B cell (primary cell): ENCODE measurements at regions not wholly inside any gene's neighbourhood (a gene's known extent, or its start where the extent isn't known, plus 50 kb on each side); places are given as distances from the start of the nearest gene placed in this dataset.

Experiments
- ATAC-seq: fragments of 200-7000 bp; cut with Tn5 transposase; one replicate; pipeline ENCODE4 v1.10.0; 2021; ENCODE audit warnings: low read depth, mild to moderate bottlenecking, moderate number of reproducible peaks, moderate library complexity
- CTCF ChIA-PET: fragments of 350-600 bp; sonication (Branson Sonifier 250); formaldehyde crosslinking; loops from one replicate; lab custom pipeline; 2021; ENCODE audit warnings: antibody characterized with exemption, inconsistent platforms; lab: Charles Lee
- POLR2A ChIA-PET: fragments of 350-600 bp; sonication (Branson Sonifier 250); formaldehyde crosslinking; loops from one replicate; lab custom pipeline; 2021; ENCODE audit warnings: antibody characterized with exemption; lab: Charles Lee
- DNase-seq: peaks from one replicate; pipeline ENCODE4 v3.0.0; 2013
- H2AFZ ChIP-seq: 2 replicates; pipeline ENCODE4 v1.6.1; 2012; ENCODE audit warnings: mild to moderate bottlenecking, low read depth, low read length; ENCODE audit not compliant: insufficient read depth, poor library complexity, severe bottlenecking
- H3K27ac ChIP-seq, 2 donors: 1 replicate in 1 of 2; 2 replicates in 1 of 2; pipeline ENCODE4 v1.5.1; 2012 to 2013; ENCODE audit warnings: low read length in 2 of 2, mild to moderate bottlenecking in 2 of 2, moderate library complexity in 1 of 2
- H3K27me3 ChIP-seq, 4 experiments: fragments of 200-600 bp in 1 of 4; sonication (generic) in 1 of 4; replicated peaks in 1 of 4; 1 replicate in 2 of 4; 2 replicates in 2 of 4; pipeline versions ENCODE4 v1.6.1 to v1.7.0; 2013 to 2016; ENCODE audit warnings: low read length in 3 of 4, mild to moderate bottlenecking in 2 of 4, mixed read lengths in 1 of 4, moderate library complexity in 1 of 4; ENCODE audit not compliant: insufficient read depth in 4 of 4, control insufficient read depth in 3 of 4; ENCODE audit errors: control extremely low read depth in 1 of 4
- H3K36me3 ChIP-seq, 2 experiments: replicated peaks in 1 of 2; 1 replicate in 1 of 2; 2 replicates in 1 of 2; pipeline versions ENCODE4 v1.6.1 to v1.7.1; 2013; ENCODE audit warnings: low read length in 1 of 2; ENCODE audit not compliant: insufficient read depth in 2 of 2, control insufficient read depth in 1 of 2; ENCODE audit errors: control extremely low read depth in 1 of 2, extremely low read depth in 1 of 2
- H3K4me1 ChIP-seq, 2 donors: fragments of 200-600 bp in 1 of 2; sonication (generic) in 1 of 2; 1 replicate in 1 of 2; 2 replicates in 1 of 2; pipeline versions ENCODE4 v1.5.1 to v1.6.1; 2013 to 2017; ENCODE audit warnings: low read length in 2 of 2; ENCODE audit not compliant: control insufficient read depth in 2 of 2, insufficient read depth in 2 of 2
- H3K4me2 ChIP-seq: replicated peaks from 2 replicates; pipeline ENCODE3; 2012; ENCODE audit warnings: mild to moderate bottlenecking, low read depth, low read length; ENCODE audit not compliant: poor library complexity, severe bottlenecking
- H3K4me3 ChIP-seq, 5 experiments: fragments of 200-600 bp in 1 of 5; sonication (generic) in 1 of 5; 1 replicate in 3 of 5; 2 replicates in 2 of 5; pipeline versions ENCODE4 v1.5.1 to v1.7.0; 2011 to 2016; ENCODE audit warnings: low read length in 4 of 5, mild to moderate bottlenecking in 4 of 5, low read depth in 2 of 5, control low read depth in 1 of 5, moderate library complexity in 1 of 5; ENCODE audit not compliant: insufficient read depth in 1 of 5; ENCODE audit errors: control extremely low read depth in 1 of 5, extremely low read depth in 1 of 5
- H3K79me2 ChIP-seq: fragments of 200-600 bp; sonication (generic); one replicate; pipeline ENCODE4 v1.6.0; 2016; ENCODE audit warnings: low read length; ENCODE audit not compliant: control insufficient read depth, insufficient read depth
- H3K9ac ChIP-seq: fragments of 200-600 bp; sonication (generic); 2 replicates; pipeline ENCODE4 v1.6.1; 2017; ENCODE audit warnings: mild to moderate bottlenecking, low read length, moderate library complexity
- H3K9me3 ChIP-seq, 3 donors: one replicate each; pipeline versions ENCODE4 v1.6.1 to v1.7.1; 2013; ENCODE audit warnings: low read length in 2 of 3; ENCODE audit not compliant: control insufficient read depth in 2 of 3, insufficient read depth in 1 of 3; ENCODE audit errors: control extremely low read depth in 1 of 3
- H4K20me1 ChIP-seq: 2 replicates; pipeline ENCODE4 v1.6.0; 2012; ENCODE audit warnings: mild to moderate bottlenecking, low read length; ENCODE audit not compliant: insufficient read depth, control insufficient read depth, poor library complexity, severe bottlenecking
- H3K27ac Mint-ChIP-seq: one replicate; pipeline ENCODE4 v1.8.0; 2021; ENCODE audit warnings: mixed read lengths
- H3K27me3 Mint-ChIP-seq: one replicate; pipeline ENCODE4 v1.8.0; 2021; ENCODE audit warnings: mixed read lengths
- H3K4me1 Mint-ChIP-seq: one replicate; pipeline ENCODE4 v1.8.0; 2021; ENCODE audit warnings: mixed read lengths
- H3K4me3 Mint-ChIP-seq: one replicate; pipeline ENCODE4 v1.8.0; 2021; ENCODE audit warnings: mixed read lengths
- H3K9me3 Mint-ChIP-seq: one replicate; pipeline ENCODE4 v1.8.0; 2022; ENCODE audit warnings: mixed read lengths; ENCODE audit not compliant: insufficient read depth
- CTCF ChIP-seq: fragments of 200-600 bp; IDR thresholded peaks from one replicate; pipeline ENCODE4 v1.8.0; 2022; ENCODE audit warnings: antibody characterized with exemption, mild to moderate bottlenecking
- EZH2 ChIP-seq: IDR thresholded peaks from 2 replicates; pipeline ENCODE4 v1.6.1; 2012; ENCODE audit warnings: borderline replicate concordance, low read depth, mild to moderate bottlenecking, moderate library complexity, low read length; ENCODE audit not compliant: insufficient read depth, poor library complexity, severe bottlenecking
- WGBS: methylation state at CpG from one replicate; pipeline ENCODE4 v1.1.5; 2013; ENCODE audit warnings: missing lambda C conversion rate; ENCODE audit not compliant: insufficient coverage; 5-methylcytosine and 5-hydroxymethylcytosine counted together
- intact Hi-C: fragments of 100-400 bp; cut with micrococcal nuclease; formaldehyde crosslinking; loops from one replicate; pipeline ENCODE4 v1.10.0; 2022

DNA sequence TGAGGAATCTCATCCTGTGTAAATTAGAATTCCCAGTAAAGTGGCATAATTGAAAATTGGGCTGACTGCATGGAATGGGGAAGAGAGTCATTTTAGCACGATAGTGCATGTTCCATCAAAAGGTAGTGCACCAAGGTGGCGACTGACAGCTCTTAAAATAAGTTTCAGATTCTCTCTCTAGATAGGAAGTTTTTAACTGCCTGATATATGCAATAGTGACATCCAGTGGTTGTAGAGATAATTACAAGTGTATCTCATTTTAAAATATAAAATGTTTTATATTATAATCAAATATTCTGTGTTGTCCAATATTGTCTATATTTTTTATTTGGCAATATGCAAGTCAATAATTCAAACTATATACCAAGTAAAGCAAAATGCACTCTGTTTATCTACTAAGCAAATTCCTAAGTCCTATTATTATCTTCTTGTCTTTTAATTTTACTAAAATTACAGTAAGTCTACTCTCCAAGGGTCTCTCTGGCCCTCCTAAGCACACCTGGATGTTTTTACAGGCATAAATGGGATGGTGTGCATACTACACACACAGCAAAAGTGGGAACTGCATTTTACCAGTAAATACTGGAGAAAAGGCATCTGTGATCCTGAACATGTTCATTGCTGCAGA lies 397.7 kb upstream of the HNRNPA3 start:
- peak; percentile 35 for DNase-seq
- Histone ChIP-seq H3K27ac (no peak overlapping the region), H3K4me1 (peaks cover 0 to 3% of the 10 kb centered on the region in 2 donors), H4K20me1 (no peaks in the 10 kb centered on the region), H3K9ac (no peak overlapping the region), H2AFZ (peak overlapping the region; percentile 46), H3K79me2 (no peaks in the 10 kb centered on the region), H3K27me3 (no peaks in the 10 kb centered on the region), H3K4me3 (no peak overlapping the region), H3K36me3 (no peaks in the 10 kb centered on the region), H3K4me2 (no peak overlapping the region), H3K9me3 (no peaks in the 10 kb centered on the region)
- WGBS: no CpG with 5 or more reads among the region's 2 CpGs
- no peak for ATAC-seq
- H3K27ac Mint-ChIP-seq: no peak overlapping the region
- H3K4me1 Mint-ChIP-seq: peaks cover 2% of the 10 kb centered on the region
- no peak overlapping the region for H3K4me3 Mint-ChIP-seq
- intact Hi-C loops: no loop called here
- no peaks in the 10 kb centered on the region for H3K9me3 Mint-ChIP-seq
- H3K27me3 Mint-ChIP-seq: peaks cover 6% of the 10 kb centered on the region
- POLR2A ChIA-PET: no interaction called here
- CTCF ChIA-PET: interaction anchor here (0.6 to 2.8 kb wide), 8 partner anchors 9 to 688 kb away, joined by 3 to 15 read pairs (median 3); no protein-coding TSS in a partner anchor
- TF ChIP-seq EZH2 (no peak), CTCF (peak; percentile 86)

- peaks cover 2% of the 10 kb centered on the region for H3K4me1 Mint-ChIP-seq
- CTCF ChIA-PET: no interaction called here
- DNase-seq: no peak
- POLR2A ChIA-PET: no interaction called here
- Histone ChIP-seq H3K36me3 (no peaks in the 10 kb centered on the region), H4K20me1 (no peaks in the 10 kb centered on the region), H3K9me3 (no peaks in the 10 kb centered on the region), H2AFZ (no peak overlapping the region), H3K4me1 (peaks cover 0 to 3% of the 10 kb centered on the region in 2 donors), H3K79me2 (no peaks in the 10 kb centered on the region), H3K4me2 (no peak overlapping the region), H3K9ac (no peak overlapping the region), H3K4me3 (no peak overlapping the region), H3K27me3 (no peaks in the 10 kb centered on the region), H3K27ac (no peak overlapping the region)
- no peak for ATAC-seq
- H3K4me3 Mint-ChIP-seq: no peak overlapping the region
- H3K27me3 Mint-ChIP-seq: peaks cover 9% of the 10 kb centered on the region
- no peak overlapping the region for H3K27ac Mint-ChIP-seq
- intact Hi-C loops: no loop called here
- 72% methylated on average over 4 of the region's 7 CpGs for WGBS
- TF ChIP-seq CTCF: no peak
- TF ChIP-seq EZH2: no peak
- H3K9me3 Mint-ChIP-seq: no peaks in the 10 kb centered on the region
Measured at GRCh38 chr2:176817061-176817565, 395.5 kb upstream of the HNRNPA3 start.
